Lower leg skin (tissue), 4 donors: ENCODE measurements at regions not wholly inside any gene's neighbourhood (a gene's known extent, or its start where the extent isn't known, plus 50 kb on each side); places are given as distances from the start of the nearest gene placed in this dataset.

ENCODE experiments used
- DNase-seq, 2 donors: peaks; one replicate each; pipeline ENCODE4 v3.0.0-alpha.2; 2019; ENCODE audit warnings: low spot score in 2 of 2
- H3K4me3 ChIP-seq: fragments of 200-600 bp; sonication (generic); 2 replicates; pipeline ENCODE4 v1.5.1; 2017; ENCODE audit warnings: mild to moderate bottlenecking, low read depth; ENCODE audit not compliant: poor library complexity, severe bottlenecking
- POLR2A ChIP-seq, 2 donors: fragments of 450-650 bp; IDR thresholded peaks; one replicate each; pipeline ENCODE4 v1.6.1; 2016 to 2017; ENCODE audit warnings: antibody characterized with exemption in 2 of 2, mild to moderate bottlenecking in 1 of 2, moderate library complexity in 1 of 2
- WGBS, 2 donors: methylation state at CpG; one replicate each; pipeline ENCODE4 v1.1.5; 2018; 5-methylcytosine and 5-hydroxymethylcytosine counted together
- intact Hi-C: fragments of 100-400 bp; cut with DNase I; formaldehyde crosslinking; loops from one replicate; pipeline ENCODE4 v1.15.0; 2023; ENCODE audit warnings: low total_unique reads
- TF ChIP-seq, protein P1 (sequence below), 3 donors: fragments of 450-650 bp; IDR thresholded peaks; one replicate each; pipeline ENCODE4 v1.5.1; 2016; ENCODE audit warnings: antibody characterized with exemption in 3 of 3, mild to moderate bottlenecking in 3 of 3, moderate library complexity in 2 of 3

GRCh38 chr3:162428192-162428591, 931.6 kb downstream of the OTOL1 start:
- no peak for TF ChIP-seq POLR2A (IDR thresholded peaks at IDR 0.05)
- TF ChIP-seq, protein P1, sequence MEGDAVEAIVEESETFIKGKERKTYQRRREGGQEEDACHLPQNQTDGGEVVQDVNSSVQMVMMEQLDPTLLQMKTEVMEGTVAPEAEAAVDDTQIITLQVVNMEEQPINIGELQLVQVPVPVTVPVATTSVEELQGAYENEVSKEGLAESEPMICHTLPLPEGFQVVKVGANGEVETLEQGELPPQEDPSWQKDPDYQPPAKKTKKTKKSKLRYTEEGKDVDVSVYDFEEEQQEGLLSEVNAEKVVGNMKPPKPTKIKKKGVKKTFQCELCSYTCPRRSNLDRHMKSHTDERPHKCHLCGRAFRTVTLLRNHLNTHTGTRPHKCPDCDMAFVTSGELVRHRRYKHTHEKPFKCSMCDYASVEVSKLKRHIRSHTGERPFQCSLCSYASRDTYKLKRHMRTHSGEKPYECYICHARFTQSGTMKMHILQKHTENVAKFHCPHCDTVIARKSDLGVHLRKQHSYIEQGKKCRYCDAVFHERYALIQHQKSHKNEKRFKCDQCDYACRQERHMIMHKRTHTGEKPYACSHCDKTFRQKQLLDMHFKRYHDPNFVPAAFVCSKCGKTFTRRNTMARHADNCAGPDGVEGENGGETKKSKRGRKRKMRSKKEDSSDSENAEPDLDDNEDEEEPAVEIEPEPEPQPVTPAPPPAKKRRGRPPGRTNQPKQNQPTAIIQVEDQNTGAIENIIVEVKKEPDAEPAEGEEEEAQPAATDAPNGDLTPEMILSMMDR (IDR thresholded peaks at IDR 0.05) = no peak
- intact Hi-C loops = no loop called here
- no peak overlapping the region for H3K4me3 ChIP-seq
- DNase-seq = no peak
- WGBS, 2 donors = 41 to 44% methylated on average over 2 of the region's 2 CpGs

DNA sequence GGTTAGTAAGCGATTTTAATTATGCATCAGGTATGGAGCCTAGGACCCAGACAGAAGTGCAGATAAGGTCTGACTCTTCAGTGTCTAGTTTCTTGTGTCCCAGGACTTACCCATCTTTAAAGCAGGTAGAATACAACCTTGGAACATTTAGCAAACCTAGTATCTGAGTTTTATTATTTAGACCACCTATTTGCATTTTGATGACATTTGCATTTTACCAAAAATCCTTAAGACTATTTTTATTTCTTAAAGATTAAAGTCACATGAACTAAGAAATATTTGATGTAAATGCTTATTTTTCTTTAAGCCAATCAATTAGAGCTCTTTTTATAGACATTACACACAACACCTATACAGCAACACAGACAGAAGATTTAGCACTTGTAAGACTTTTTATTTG, 939.1 kb downstream of the OTOL1 start:
- intact Hi-C loops = no loop called here
- TF ChIP-seq, protein P1 (IDR thresholded peaks at IDR 0.05) = no peak
- no peak for TF ChIP-seq POLR2A (IDR thresholded peaks at IDR 0.05)
- no peak for DNase-seq
- H3K4me3 ChIP-seq = no peak overlapping the region
- WGBS, 2 donors = 94 to 98% methylated on average over 1 of the region's 1 CpG

GRCh38 chr3:162436826-162437225, 940.2 kb downstream of the OTOL1 start:
- DNase-seq = no peak
- H3K4me3 ChIP-seq = no peak overlapping the region
- TF ChIP-seq POLR2A (IDR thresholded peaks at IDR 0.05) = no peak
- TF ChIP-seq, protein P1 (IDR thresholded peaks at IDR 0.05) = no peak
- 42 to 83% methylated on average over 2 of the region's 2 CpGs for WGBS, 2 donors
- intact Hi-C loops = no loop called here

GRCh38 chr3:162437480-162437879, 940.9 kb downstream of the OTOL1 start:
- DNase-seq = no peak
- intact Hi-C loops = no loop called here
- TF ChIP-seq POLR2A (IDR thresholded peaks at IDR 0.05) = no peak
- TF ChIP-seq, protein P1 (IDR thresholded peaks at IDR 0.05) = no peak
- WGBS, 2 donors = 31 to 88% methylated on average over 3 of the region's 3 CpGs
- H3K4me3 ChIP-seq = no peak overlapping the region

GRCh38 chr3:162441716-162442115, 945.1 kb downstream of the OTOL1 start:
- DNase-seq = no peak
- intact Hi-C loops = no loop called here
- TF ChIP-seq POLR2A (IDR thresholded peaks at IDR 0.05) = no peak
- TF ChIP-seq, protein P1 (IDR thresholded peaks at IDR 0.05) = no peak
- 6 to 89% methylated on average over 1 of the region's 1 CpG for WGBS, 2 donors
- no peak overlapping the region for H3K4me3 ChIP-seq

- no peak for TF ChIP-seq POLR2A (IDR thresholded peaks at IDR 0.05)
- TF ChIP-seq, protein P1 (IDR thresholded peaks at IDR 0.05) = no peak
- H3K4me3 ChIP-seq = no peak overlapping the region
- DNase-seq = no peak
- intact Hi-C loops = no loop called here
These were observed 946.8 kb downstream of the OTOL1 start for GRCh38 chr3:162443376-162443775.
